HCT116 (cell line): ENCODE measurements at regions not wholly inside any gene's neighbourhood (a gene's known extent, or its start where the extent isn't known, plus 50 kb on each side); places are given as distances from the start of the nearest gene placed in this dataset.

Source experiments
- ATAC-seq: fragments of 200-7000 bp; cut with Tn5 transposase; 2 replicates; pipeline ENCODE4 v1.9.1; 2020; ENCODE audit warnings: mild to moderate bottlenecking, moderate library complexity
- BruUV-seq: library from RNA; stranded (reverse); fragments of 400-500 nt; replicated peaks from 2 replicates; lab custom pipeline; 2021; lab: Mats Ljungman, UMichigan
- CTCF ChIA-PET: fragments of 300-600 bp; sonication (Branson Sonifier 250); formaldehyde crosslinking; loops from one replicate; lab custom pipeline; 2021; ENCODE audit warnings: antibody characterized with exemption; lab: Charles Lee
- POLR2A ChIA-PET: fragments of 300-600, 350-600 bp; sonication (Branson Sonifier 250); formaldehyde crosslinking; loops from one replicate; lab custom pipeline; 2021; ENCODE audit warnings: antibody characterized with exemption; lab: Charles Lee
- RAD21 ChIA-PET, 2 experiments: fragments of 300-600 bp; sonication (Branson Sonifier 250); formaldehyde crosslinking; loops; one replicate each; lab custom pipeline; 2023; ENCODE audit warnings: low total read pairs in 2 of 2; ENCODE audit not compliant: uncharacterized antibody in 2 of 2, unreplicated experiment in 2 of 2, low non-redundant PET in 1 of 2; lab: Charles Lee
- DNase-seq: peaks from one replicate; pipeline ENCODE4 v3.0.0-alpha.2; 2010; ENCODE audit warnings: low read depth, low spot score
- H2AFZ ChIP-seq: fragments of 200-600 bp; shearing (Covaris generic), sonication (generic); 2 replicates; pipeline ENCODE4 v1.6.1; 2017; ENCODE audit warnings: low read depth, mixed run types, mixed read lengths, antibody characterized with exemption, low read length; ENCODE audit not compliant: poor library complexity, severe bottlenecking
- H3K27ac ChIP-seq: 2 replicates; pipeline ENCODE4 v1.5.1; 2012; ENCODE audit warnings: low read depth, low read length
- H3K27me3 ChIP-seq: fragments of 200-600 bp; sonication (generic); 2 replicates; pipeline ENCODE4 v1.6.1; 2016; ENCODE audit warnings: mixed run types, low read length, mixed read lengths; ENCODE audit not compliant: insufficient read depth
- H3K36me3 ChIP-seq, 2 experiments: fragments of 200-500 bp in 1 of 2; fragments of 200-600 bp in 1 of 2; sonication (Bioruptor generic) in 1 of 2; sonication (generic) in 1 of 2; 2 replicates each; pipeline versions ENCODE4 v1.5.1 to v1.6.1; 2014 to 2016; ENCODE audit warnings: low read length in 2 of 2, inconsistent platforms in 1 of 2, mixed read lengths in 1 of 2, mixed run types in 1 of 2; ENCODE audit not compliant: insufficient read depth in 2 of 2, control insufficient read depth in 1 of 2
- H3K4me1 ChIP-seq, 2 experiments: fragments of 200-600 bp in 1 of 2; sonication (generic) in 1 of 2; 2 replicates each; pipeline versions ENCODE4 v1.5.1 to v1.6.1; 2012 to 2017; ENCODE audit warnings: low read length in 2 of 2, inconsistent platforms in 1 of 2, mild to moderate bottlenecking in 1 of 2, mixed read lengths in 1 of 2, mixed run types in 1 of 2, moderate library complexity in 1 of 2; ENCODE audit not compliant: insufficient read depth in 2 of 2, control insufficient read depth in 1 of 2
- H3K4me2 ChIP-seq: fragments of 200-600 bp; sonication (generic); 2 replicates; pipeline ENCODE4 v1.6.1; 2017; ENCODE audit warnings: mixed run types, low read length, mixed read lengths
- H3K4me3 ChIP-seq, 2 experiments: fragments of 200-600 bp in 1 of 2; sonication (generic) in 1 of 2; replicated peaks in 1 of 2; 2 replicates each; pipeline ENCODE4 v1.5.1; 2011 to 2016; ENCODE audit warnings: low read length in 2 of 2, control low read depth in 1 of 2, low read depth in 1 of 2, mild to moderate bottlenecking in 1 of 2, mixed read lengths in 1 of 2, mixed run types in 1 of 2
- H3K79me2 ChIP-seq: fragments of 200-600 bp; sonication (generic); 2 replicates; pipeline ENCODE4 v1.6.1; 2017; ENCODE audit warnings: mild to moderate bottlenecking, mixed run types, low read length, moderate library complexity, mixed read lengths; ENCODE audit not compliant: insufficient read depth
- H3K9ac ChIP-seq: fragments of 200-600 bp; sonication (generic); 2 replicates; pipeline ENCODE4 v1.6.1; 2016; ENCODE audit warnings: low read length, mixed read lengths
- H3K9me2 ChIP-seq: fragments of 200-600 bp; sonication (generic), shearing (Covaris generic); 2 replicates; pipeline ENCODE4 v1.6.1; 2017; ENCODE audit warnings: mixed run types, mild to moderate bottlenecking, moderate library complexity; ENCODE audit not compliant: insufficient read depth
- H3K9me3 ChIP-seq, 2 experiments: fragments of 200-500 bp in 1 of 2; fragments of 200-600 bp in 1 of 2; sonication (Bioruptor generic) in 1 of 2; sonication (generic) in 1 of 2; 2 replicates each; pipeline ENCODE4 v1.6.1; 2014 to 2017; ENCODE audit warnings: low read length in 2 of 2, mixed read lengths in 2 of 2, inconsistent platforms in 1 of 2, low read depth in 1 of 2, mild to moderate bottlenecking in 1 of 2, mixed run types in 1 of 2, moderate library complexity in 1 of 2; ENCODE audit not compliant: control insufficient read depth in 1 of 2, insufficient read depth in 1 of 2
- H4K20me1 ChIP-seq: fragments of 200-600 bp; sonication (generic), shearing (Covaris generic); 2 replicates; pipeline ENCODE4 v1.6.1; 2017; ENCODE audit warnings: mixed run types, mild to moderate bottlenecking, moderate library complexity; ENCODE audit not compliant: insufficient read depth
- JUND ChIP-seq: IDR thresholded peaks from 2 replicates; pipeline ENCODE4 v1.6.1; 2012
- RAD21 ChIP-seq: IDR thresholded peaks from 2 replicates; pipeline ENCODE4 v1.6.1; 2012; ENCODE audit warnings: low read depth, mild to moderate bottlenecking
- SP1 ChIP-seq: IDR thresholded peaks from 2 replicates; pipeline ENCODE4 v1.6.1; 2012; ENCODE audit warnings: low read depth
- SRF ChIP-seq: IDR thresholded peaks from 2 replicates; pipeline ENCODE4 v1.6.1; 2012; ENCODE audit warnings: low read depth
- YY1 ChIP-seq: IDR thresholded peaks from 2 replicates; pipeline ENCODE4 v1.6.1; 2011; ENCODE audit warnings: low read length, low read depth, moderate library complexity, mild to moderate bottlenecking; ENCODE audit not compliant: insufficient replicate concordance; ENCODE audit errors: extremely low read depth
- ZFX ChIP-seq: fragments of 450-650 bp; IDR thresholded peaks from 2 replicates; pipeline ENCODE4 v1.6.1; 2017
- intact Hi-C: fragments of 100-400 bp; cut with micrococcal nuclease; formaldehyde crosslinking; loops from 2 replicates; pipeline ENCODE4 v1.10.0; 2022
- TF ChIP-seq, protein P1 (sequence below): IDR thresholded peaks from 2 replicates; pipeline ENCODE4 v1.6.1; 2012; ENCODE audit warnings: low read depth

DNA sequence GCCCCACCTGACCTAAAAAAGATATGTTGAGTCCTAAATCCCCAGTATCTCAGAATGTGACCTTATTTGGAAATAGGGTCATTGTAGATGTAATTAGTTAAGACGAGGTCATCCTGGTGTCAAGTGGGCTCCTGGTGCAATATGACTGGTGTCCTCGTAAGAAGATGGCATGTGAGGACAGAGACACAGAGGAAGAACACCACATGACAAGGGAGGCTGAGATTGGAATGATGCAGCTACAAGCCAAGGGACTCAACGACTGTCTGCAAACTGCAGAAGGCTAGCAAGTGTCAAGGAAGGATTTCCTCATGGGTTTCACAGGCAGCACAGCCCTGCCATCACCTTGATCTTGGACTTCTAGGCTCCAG lies 100.4 kb upstream of the DAP start:
- no peaks in the 10 kb centered on the region for H3K36me3 ChIP-seq
- no peaks in the 10 kb centered on the region for H4K20me1 ChIP-seq
- ChIA-PET RAD21 (no interaction called here), CTCF (no interaction called here), POLR2A (no interaction called here)
- H3K4me2 ChIP-seq: no peak overlapping the region
- H3K9me2 ChIP-seq: no peaks in the 10 kb centered on the region
- peaks cover 26% of the 10 kb centered on the region for H3K27me3 ChIP-seq
- no peak overlapping the region for H2AFZ ChIP-seq
- no peak overlapping the region for H3K4me3 ChIP-seq
- no peak overlapping the region for H3K9ac ChIP-seq
- H3K79me2 ChIP-seq: no peaks in the 10 kb centered on the region
- H3K9me3 ChIP-seq: no peaks in the 10 kb centered on the region
- BruUV-seq: no TSS peak
- TF ChIP-seq YY1 (no peak), SRF (no peak)
- ATAC-seq (no peak), DNase-seq (no peak)
- no peaks in the 10 kb centered on the region for H3K4me1 ChIP-seq
- intact Hi-C loops: loop anchor here (5.0 to 10.0 kb wide), 3 partner anchors 164 to 1161 kb away; no protein-coding TSS in a partner anchor
- no peak overlapping the region for H3K27ac ChIP-seq

DNA sequence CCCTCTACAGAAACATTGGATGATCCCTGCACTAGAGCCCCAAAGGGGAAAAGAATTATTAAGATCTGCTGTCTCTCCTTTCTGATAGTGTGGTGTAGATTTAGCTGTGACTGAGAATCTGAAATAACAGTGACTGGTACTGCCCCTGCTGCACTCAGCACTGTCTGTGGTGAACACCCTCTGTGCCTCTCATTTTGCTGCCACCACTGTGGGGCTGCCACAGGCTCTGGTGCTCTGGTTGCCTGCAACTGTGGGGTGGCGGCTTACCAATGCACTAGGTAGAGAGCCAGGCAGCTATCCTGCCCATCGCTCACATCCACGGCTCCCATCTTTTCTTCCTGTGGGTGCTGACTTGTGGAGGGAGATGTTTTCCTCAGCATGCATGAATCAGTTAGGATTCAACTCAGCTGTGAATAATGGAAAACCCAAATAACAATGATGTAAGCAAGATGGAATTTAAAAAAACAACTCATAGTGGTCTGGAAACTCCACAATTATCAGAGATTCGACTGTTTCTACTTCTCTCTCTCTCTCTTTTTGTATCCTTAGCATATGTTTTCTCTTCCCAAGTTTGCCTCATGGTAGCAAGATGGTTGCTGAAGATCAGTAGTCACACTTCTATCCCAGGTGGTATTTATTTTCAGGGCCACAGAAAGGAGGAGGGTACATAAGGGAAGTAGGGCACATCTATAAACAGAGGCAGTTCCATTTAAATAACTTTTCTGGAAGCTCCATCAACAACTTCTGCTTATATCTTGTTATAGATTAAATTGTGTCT lies 99.8 kb upstream of the DAP start:
- peaks cover 21% of the 10 kb centered on the region for H3K27me3 ChIP-seq
- H3K9me2 ChIP-seq: no peaks in the 10 kb centered on the region
- intact Hi-C loops: loop anchor here (5.0 to 10.0 kb wide), 3 partner anchors 164 to 1161 kb away; no protein-coding TSS in a partner anchor
- no peaks in the 10 kb centered on the region for H4K20me1 ChIP-seq
- no peak overlapping the region for H3K4me3 ChIP-seq
- ChIA-PET POLR2A (no interaction called here), CTCF (no interaction called here), RAD21 (no interaction called here)
- H3K4me1 ChIP-seq: no peaks in the 10 kb centered on the region
- H2AFZ ChIP-seq: no peak overlapping the region
- H3K9ac ChIP-seq: no peak overlapping the region
- H3K36me3 ChIP-seq: no peaks in the 10 kb centered on the region
- no peak overlapping the region for H3K4me2 ChIP-seq
- H3K79me2 ChIP-seq: no peaks in the 10 kb centered on the region
- TF ChIP-seq RAD21: no peak
- no peak for TF ChIP-seq JUND
- no peak for TF ChIP-seq SP1
- TF ChIP-seq ZFX: no peak
- TF ChIP-seq, protein P1, sequence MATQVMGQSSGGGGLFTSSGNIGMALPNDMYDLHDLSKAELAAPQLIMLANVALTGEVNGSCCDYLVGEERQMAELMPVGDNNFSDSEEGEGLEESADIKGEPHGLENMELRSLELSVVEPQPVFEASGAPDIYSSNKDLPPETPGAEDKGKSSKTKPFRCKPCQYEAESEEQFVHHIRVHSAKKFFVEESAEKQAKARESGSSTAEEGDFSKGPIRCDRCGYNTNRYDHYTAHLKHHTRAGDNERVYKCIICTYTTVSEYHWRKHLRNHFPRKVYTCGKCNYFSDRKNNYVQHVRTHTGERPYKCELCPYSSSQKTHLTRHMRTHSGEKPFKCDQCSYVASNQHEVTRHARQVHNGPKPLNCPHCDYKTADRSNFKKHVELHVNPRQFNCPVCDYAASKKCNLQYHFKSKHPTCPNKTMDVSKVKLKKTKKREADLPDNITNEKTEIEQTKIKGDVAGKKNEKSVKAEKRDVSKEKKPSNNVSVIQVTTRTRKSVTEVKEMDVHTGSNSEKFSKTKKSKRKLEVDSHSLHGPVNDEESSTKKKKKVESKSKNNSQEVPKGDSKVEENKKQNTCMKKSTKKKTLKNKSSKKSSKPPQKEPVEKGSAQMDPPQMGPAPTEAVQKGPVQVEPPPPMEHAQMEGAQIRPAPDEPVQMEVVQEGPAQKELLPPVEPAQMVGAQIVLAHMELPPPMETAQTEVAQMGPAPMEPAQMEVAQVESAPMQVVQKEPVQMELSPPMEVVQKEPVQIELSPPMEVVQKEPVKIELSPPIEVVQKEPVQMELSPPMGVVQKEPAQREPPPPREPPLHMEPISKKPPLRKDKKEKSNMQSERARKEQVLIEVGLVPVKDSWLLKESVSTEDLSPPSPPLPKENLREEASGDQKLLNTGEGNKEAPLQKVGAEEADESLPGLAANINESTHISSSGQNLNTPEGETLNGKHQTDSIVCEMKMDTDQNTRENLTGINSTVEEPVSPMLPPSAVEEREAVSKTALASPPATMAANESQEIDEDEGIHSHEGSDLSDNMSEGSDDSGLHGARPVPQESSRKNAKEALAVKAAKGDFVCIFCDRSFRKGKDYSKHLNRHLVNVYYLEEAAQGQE: no peak
- H3K27ac ChIP-seq: no peak overlapping the region
- DNase-seq: no peak
- H3K9me3 ChIP-seq: no peaks in the 10 kb centered on the region
- ATAC-seq: no peak
- no TSS peak for BruUV-seq
